Body of pancreas (tissue), 4 donors: ENCODE measurements at regions not wholly inside any gene's neighbourhood (a gene's known extent, or its start where the extent isn't known, plus 50 kb on each side); places are given as distances from the start of the nearest gene placed in this dataset.

Source experiments
- ATAC-seq: fragments of 150-250 bp; one replicate; pipeline ENCODE4 v1.9.1; 2016
- DNase-seq, 4 donors: peaks; one replicate each; pipeline ENCODE4 v3.0.0-alpha.2; 2019
- H3K27ac ChIP-seq, 4 donors: fragments of 200-600 bp; sonication (generic); 1 replicate in 3 of 4; 2 replicates in 1 of 4; pipeline versions ENCODE4 v1.5.1 to v1.6.1; 2016 to 2019; ENCODE audit warnings: mild to moderate bottlenecking in 1 of 4, mixed read lengths in 1 of 4, moderate library complexity in 1 of 4
- H3K27me3 ChIP-seq, 2 donors: fragments of 200-600 bp; sonication (generic); one replicate each; pipeline ENCODE4 v1.6.0; 2016; ENCODE audit warnings: mild to moderate bottlenecking in 1 of 2
- H3K36me3 ChIP-seq, 2 donors: fragments of 200-600 bp; sonication (generic); replicated peaks in 1 of 2; 2 replicates each; pipeline ENCODE4 v1.5.1; 2016; ENCODE audit warnings: low read depth in 2 of 2; ENCODE audit not compliant: insufficient read depth in 1 of 2
- H3K4me1 ChIP-seq: fragments of 200-600 bp; sonication (generic); one replicate; pipeline ENCODE4 v1.6.0; 2016
- H3K4me3 ChIP-seq, 2 donors: fragments of 200-600 bp; sonication (generic); 1 replicate in 1 of 2; 2 replicates in 1 of 2; pipeline ENCODE4 v1.5.1; 2016 to 2019
- H3K9me3 ChIP-seq, 3 donors: fragments of 200-600 bp; sonication (generic); 1 replicate in 2 of 3; 2 replicates in 1 of 3; pipeline ENCODE4 v1.5.1; 2016
- POLR2A ChIP-seq, 3 donors: fragments of 450-650 bp; IDR thresholded peaks; one replicate each; pipeline ENCODE4 v1.6.1; 2016; ENCODE audit warnings: antibody characterized with exemption in 3 of 3, mild to moderate bottlenecking in 2 of 3
- WGBS, 2 donors: methylation state at CpG; one replicate each; pipeline ENCODE4 v1.1.5; 2017; 5-methylcytosine and 5-hydroxymethylcytosine counted together
- intact Hi-C: fragments of 100-400 bp; cut with DNase I; formaldehyde crosslinking; loops from one replicate; pipeline ENCODE4 v1.15.1; 2023
- TF ChIP-seq, protein P1 (sequence below), 7 experiments: fragments of 450-650 bp in 4 of 7; fragments of 200-600 bp in 3 of 7; sonication (generic) in 3 of 7; IDR thresholded peaks; one replicate each; pipeline ENCODE4 v1.5.1; 2016 to 2019; ENCODE audit warnings: antibody characterized with exemption in 7 of 7

DNA sequence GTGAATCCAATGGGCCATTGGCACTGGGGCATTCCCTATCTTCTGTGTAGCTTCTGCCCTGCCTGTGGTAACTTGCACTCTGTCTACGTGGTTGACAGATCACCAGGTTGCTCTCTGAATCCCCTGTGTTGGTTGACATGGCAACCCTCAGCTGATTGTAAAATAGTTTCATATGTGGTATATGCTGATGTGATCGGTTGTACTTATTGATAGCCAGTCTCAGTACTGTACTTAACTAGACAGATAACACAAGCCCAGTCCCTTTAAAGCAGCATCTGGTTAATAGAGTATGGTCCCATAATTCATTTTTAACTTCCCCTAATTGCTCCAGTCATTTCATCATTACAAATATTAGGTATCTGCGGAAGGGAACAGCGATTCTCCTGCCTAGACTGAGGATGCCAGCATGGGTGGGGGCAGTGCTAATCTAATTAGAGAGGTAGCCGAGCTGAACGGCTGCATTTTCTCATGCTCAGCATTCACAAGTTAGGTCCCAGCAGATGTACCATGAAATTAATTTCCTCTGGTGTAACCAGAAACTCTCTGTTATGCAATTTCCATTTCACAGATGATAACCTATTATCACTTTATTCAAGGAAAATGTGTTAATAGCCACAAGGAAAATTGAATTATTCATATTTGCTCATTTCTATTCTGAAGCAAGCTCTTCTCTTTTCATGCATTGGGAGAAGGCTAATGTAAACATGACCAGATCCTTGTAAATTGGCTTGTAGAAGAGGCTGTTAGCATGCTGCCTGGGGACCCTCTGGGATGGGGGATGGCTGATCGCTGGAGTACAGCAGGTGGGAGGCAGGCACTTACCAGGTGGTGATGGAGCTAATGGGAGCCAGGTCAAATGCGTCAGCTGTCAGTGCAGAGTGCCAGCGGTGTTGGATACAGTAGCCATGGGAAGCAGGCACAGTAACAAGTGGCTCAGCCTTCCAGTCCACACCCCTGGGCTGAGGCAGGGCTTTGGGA is 608.3 kb downstream of the GALR1 start:
- no peaks in the 10 kb centered on the region for H3K4me1 ChIP-seq
- no peak for ATAC-seq
- H3K27me3 ChIP-seq: no peaks in the 10 kb centered on the region
- WGBS, 2 donors: 37% methylated on average over 8 to 9 of the region's 9 CpGs
- no peak overlapping the region for H3K4me3 ChIP-seq
- no peak for DNase-seq
- intact Hi-C loops: no loop called here
- no peaks in the 10 kb centered on the region for H3K9me3 ChIP-seq
- no peaks in the 10 kb centered on the region for H3K36me3 ChIP-seq
- no peak for TF ChIP-seq POLR2A (IDR thresholded peaks at IDR 0.05)
- TF ChIP-seq, protein P1, sequence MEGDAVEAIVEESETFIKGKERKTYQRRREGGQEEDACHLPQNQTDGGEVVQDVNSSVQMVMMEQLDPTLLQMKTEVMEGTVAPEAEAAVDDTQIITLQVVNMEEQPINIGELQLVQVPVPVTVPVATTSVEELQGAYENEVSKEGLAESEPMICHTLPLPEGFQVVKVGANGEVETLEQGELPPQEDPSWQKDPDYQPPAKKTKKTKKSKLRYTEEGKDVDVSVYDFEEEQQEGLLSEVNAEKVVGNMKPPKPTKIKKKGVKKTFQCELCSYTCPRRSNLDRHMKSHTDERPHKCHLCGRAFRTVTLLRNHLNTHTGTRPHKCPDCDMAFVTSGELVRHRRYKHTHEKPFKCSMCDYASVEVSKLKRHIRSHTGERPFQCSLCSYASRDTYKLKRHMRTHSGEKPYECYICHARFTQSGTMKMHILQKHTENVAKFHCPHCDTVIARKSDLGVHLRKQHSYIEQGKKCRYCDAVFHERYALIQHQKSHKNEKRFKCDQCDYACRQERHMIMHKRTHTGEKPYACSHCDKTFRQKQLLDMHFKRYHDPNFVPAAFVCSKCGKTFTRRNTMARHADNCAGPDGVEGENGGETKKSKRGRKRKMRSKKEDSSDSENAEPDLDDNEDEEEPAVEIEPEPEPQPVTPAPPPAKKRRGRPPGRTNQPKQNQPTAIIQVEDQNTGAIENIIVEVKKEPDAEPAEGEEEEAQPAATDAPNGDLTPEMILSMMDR (IDR thresholded peaks at IDR 0.05): no peak
- no peak overlapping the region for H3K27ac ChIP-seq

DNA sequence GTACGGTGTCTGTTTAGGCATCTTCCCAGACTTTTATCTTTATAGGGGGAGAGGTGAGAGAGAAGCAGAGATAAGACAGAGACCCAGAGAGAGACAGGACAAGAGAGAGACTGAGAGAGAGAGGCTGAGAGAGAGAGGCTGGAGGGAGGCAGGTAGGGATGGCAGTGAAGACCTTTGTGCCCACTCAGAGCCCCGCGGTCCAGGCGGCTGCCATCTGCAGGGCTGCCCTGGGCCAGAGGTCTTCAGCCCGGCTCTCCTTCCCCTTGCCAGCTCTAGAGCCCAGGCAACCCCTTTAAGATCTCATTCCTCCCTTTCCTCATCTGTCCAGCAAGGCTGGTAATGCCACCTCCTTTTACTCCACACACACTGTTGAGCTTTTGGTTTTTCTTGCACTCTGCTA is 610.0 kb downstream of the GALR1 start:
- Histone ChIP-seq H3K36me3 (no peaks in the 10 kb centered on the region), H3K9me3 (no peaks in the 10 kb centered on the region), H3K27me3 (no peaks in the 10 kb centered on the region), H3K4me3 (no peak overlapping the region), H3K4me1 (no peaks in the 10 kb centered on the region), H3K27ac (no peak overlapping the region)
- intact Hi-C loops: no loop called here
- ATAC-seq (no peak), DNase-seq (no peak)
- 81 to 91% methylated on average over 5 of the region's 5 CpGs for WGBS, 2 donors
- TF ChIP-seq POLR2A (IDR thresholded peaks at IDR 0.05): no peak
- TF ChIP-seq, protein P1 (IDR thresholded peaks at IDR 0.05): no peak

DNA sequence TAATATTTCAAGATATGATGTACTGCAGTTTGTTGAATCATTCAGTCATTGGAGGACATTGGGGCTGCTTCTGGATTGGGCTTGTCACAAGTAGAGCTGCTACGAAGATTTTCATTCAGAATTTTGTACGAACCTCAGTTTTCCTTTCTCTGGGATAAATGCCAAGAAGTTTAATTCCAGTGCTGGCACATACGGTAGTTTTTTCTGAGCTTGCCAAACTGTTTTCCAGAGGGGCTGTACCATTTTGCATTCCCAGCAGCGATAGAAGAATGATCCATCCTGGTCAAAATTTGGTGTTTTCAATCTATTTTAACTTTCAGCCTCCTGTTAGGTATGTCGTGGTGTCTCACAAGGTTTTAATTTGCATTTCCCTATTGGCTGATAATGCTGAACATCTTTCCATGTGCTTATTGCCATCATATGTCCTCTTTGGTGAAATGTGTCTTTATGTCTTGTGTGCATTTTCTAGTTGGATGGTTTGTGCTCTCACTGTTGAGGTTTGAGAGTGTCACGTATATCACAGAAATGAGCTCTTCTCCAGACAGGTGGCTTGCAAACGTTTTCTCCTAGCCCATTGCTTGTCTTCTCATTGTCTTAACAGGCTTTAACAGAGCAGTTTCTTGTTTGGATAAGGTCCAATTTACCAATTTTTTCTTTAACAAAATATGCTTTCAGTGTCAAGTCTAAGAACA is 612.6 kb downstream of the GALR1 start:
- Histone ChIP-seq H3K9me3 (no peaks in the 10 kb centered on the region), H3K4me3 (no peak overlapping the region), H3K4me1 (no peaks in the 10 kb centered on the region), H3K27me3 (no peaks in the 10 kb centered on the region), H3K36me3 (no peaks in the 10 kb centered on the region), H3K27ac (no peak overlapping the region)
- intact Hi-C loops: no loop called here
- TF ChIP-seq POLR2A (IDR thresholded peaks at IDR 0.05): no peak
- TF ChIP-seq, protein P1 (IDR thresholded peaks at IDR 0.05): no peak
- no peak for ATAC-seq
- 58 to 62% methylated on average over 7 of the region's 7 CpGs for WGBS, 2 donors
- DNase-seq: no peak

DNA sequence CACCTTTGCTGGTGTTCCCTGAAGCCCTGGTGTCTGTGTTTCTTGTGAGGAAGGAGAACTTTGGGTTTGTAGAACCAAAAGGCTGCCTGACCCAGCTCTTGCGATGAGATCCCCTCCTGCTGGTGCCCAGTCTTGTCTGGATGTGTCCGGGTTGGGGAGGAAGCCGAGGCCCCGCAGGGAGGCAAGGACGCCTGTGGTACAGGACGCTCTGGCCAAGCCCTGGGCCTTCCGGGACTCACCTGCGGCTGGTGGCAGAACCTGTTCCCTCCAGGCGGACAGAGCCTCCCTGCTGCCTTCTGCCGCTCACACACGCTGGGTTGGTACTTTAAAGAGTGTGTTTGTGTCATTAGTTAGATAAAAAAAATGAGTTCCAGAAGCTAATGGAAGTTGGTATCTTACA is 616.2 kb downstream of the GALR1 start:
- TF ChIP-seq POLR2A (IDR thresholded peaks at IDR 0.05): no peak
- TF ChIP-seq, protein P1 (IDR thresholded peaks at IDR 0.05): no peak
- Histone ChIP-seq H3K27me3 (no peaks in the 10 kb centered on the region), H3K4me3 (no peak overlapping the region), H3K36me3 (no peaks in the 10 kb centered on the region), H3K27ac (no peak overlapping the region), H3K9me3 (no peaks in the 10 kb centered on the region), H3K4me1 (no peaks in the 10 kb centered on the region)
- intact Hi-C loops: no loop called here
- WGBS, 2 donors: 78 to 92% methylated on average over 5 to 11 of the region's 11 CpGs
- no peak for DNase-seq
- ATAC-seq: no peak
